CD4-positive, alpha-beta T cell (primary cell): ENCODE measurements at regions not wholly inside any gene's neighbourhood (a gene's known extent, or its start where the extent isn't known, plus 50 kb on each side); places are given as distances from the start of the nearest gene placed in this dataset.

ENCODE experiments used
- ATAC-seq: fragments of 200-7000 bp; cut with Tn5 transposase; one replicate; pipeline ENCODE4 v1.10.0; 2022; ENCODE audit warnings: mild to moderate bottlenecking; ENCODE audit not compliant: poor library complexity
- CTCF ChIA-PET: fragments of 350-600 bp; sonication (Branson Sonifier 250); formaldehyde crosslinking; loops from one replicate; lab custom pipeline; 2021; ENCODE audit warnings: antibody characterized with exemption, inconsistent platforms; lab: Charles Lee
- POLR2A ChIA-PET: fragments of 350-600 bp; sonication (Branson Sonifier 250); formaldehyde crosslinking; loops from one replicate; lab custom pipeline; 2021; ENCODE audit warnings: antibody characterized with exemption, inconsistent platforms; lab: Charles Lee
- DNase-seq, 14 experiments: peaks; one replicate each; pipeline ENCODE4 v3.0.0-alpha.2; 2013 to 2020; ENCODE audit warnings: mixed read lengths in 2 of 14
- H3K27ac ChIP-seq, 2 donors: one replicate each; pipeline versions ENCODE4 v1.5.1 to v1.7.0; 2013; ENCODE audit warnings: low read length in 2 of 2, low read depth in 1 of 2, mild to moderate bottlenecking in 1 of 2
- H3K27me3 ChIP-seq, 2 experiments: 1 replicate in 1 of 2; 2 replicates in 1 of 2; pipeline versions ENCODE4 v1.6.1 to v1.7.0; 2013; ENCODE audit warnings: low read length in 2 of 2, control low read depth in 1 of 2, mild to moderate bottlenecking in 1 of 2, moderate library complexity in 1 of 2; ENCODE audit not compliant: insufficient read depth in 2 of 2, control insufficient read depth in 1 of 2
- H3K36me3 ChIP-seq: one replicate; pipeline ENCODE4 v1.6.1; 2013; ENCODE audit warnings: low read length, control low read depth; ENCODE audit not compliant: insufficient read depth
- H3K4me1 ChIP-seq: one replicate; pipeline ENCODE4 v1.6.1; 2013; ENCODE audit warnings: low read length, control low read depth; ENCODE audit not compliant: insufficient read depth
- H3K4me3 ChIP-seq: one replicate; pipeline ENCODE4 v1.5.1; 2013; ENCODE audit warnings: mild to moderate bottlenecking, low read length, moderate library complexity
- H3K9me3 ChIP-seq, 2 experiments: 1 replicate in 1 of 2; 2 replicates in 1 of 2; pipeline versions ENCODE4 v1.6.1 to v1.7.0; 2013; ENCODE audit warnings: low read length in 2 of 2, mild to moderate bottlenecking in 2 of 2, control low read depth in 1 of 2, moderate library complexity in 1 of 2; ENCODE audit not compliant: control insufficient read depth in 1 of 2, insufficient read depth in 1 of 2
- H3K27ac Mint-ChIP-seq: one replicate; pipeline ENCODE4 v1.8.0; 2020; ENCODE audit warnings: mixed read lengths
- H3K27me3 Mint-ChIP-seq: one replicate; pipeline ENCODE4 v1.8.0; 2021; ENCODE audit warnings: mixed read lengths
- H3K36me3 Mint-ChIP-seq: one replicate; pipeline ENCODE4 v1.8.0; 2021; ENCODE audit warnings: low read depth, mixed read lengths
- H3K4me1 Mint-ChIP-seq: one replicate; pipeline ENCODE4 v1.8.0; 2021; ENCODE audit warnings: low read depth, mixed read lengths
- H3K4me3 Mint-ChIP-seq: one replicate; pipeline ENCODE4 v1.8.0; 2020; ENCODE audit warnings: mild to moderate bottlenecking, mixed read lengths
- H3K9me3 Mint-ChIP-seq: one replicate; pipeline ENCODE4 v1.8.0; 2020; ENCODE audit warnings: mixed read lengths
- CTCF ChIP-seq: fragments of 200-600 bp; IDR thresholded peaks from one replicate; pipeline ENCODE4 v1.8.0; 2022; ENCODE audit warnings: antibody characterized with exemption, mild to moderate bottlenecking
- intact Hi-C, 2 experiments: fragments of 100-400 bp; cut with DNase I in 1 of 2; cut with micrococcal nuclease in 1 of 2; formaldehyde crosslinking; loops; one replicate each; pipeline versions ENCODE4 v1.15.1 to v1.9.0; 2023 to 2025; cut with DNase I, micrococcal nuclease

- no peaks in the 10 kb centered on the region for H3K4me1 ChIP-seq
- H3K4me1 Mint-ChIP-seq = no peaks in the 10 kb centered on the region
- intact Hi-C loops = no loop called here
- H3K36me3 ChIP-seq = no peaks in the 10 kb centered on the region
- ChIA-PET CTCF (interaction anchor here (1.6 kb wide), 1 partner anchor 11 kb away, joined by 3 read pairs; no protein-coding TSS in a partner anchor), POLR2A (no interaction called here)
- no peak overlapping the region for H3K4me3 Mint-ChIP-seq
- H3K4me3 ChIP-seq = no peak overlapping the region
- H3K9me3 Mint-ChIP-seq = no peaks in the 10 kb centered on the region
- H3K27ac Mint-ChIP-seq = no peak overlapping the region
- no peak for ATAC-seq
- no peaks in the 10 kb centered on the region for H3K36me3 Mint-ChIP-seq
- peaks cover 8% of the 10 kb centered on the region for H3K27me3 Mint-ChIP-seq
- no peaks in the 10 kb centered on the region for H3K27me3 ChIP-seq
- no peaks in the 10 kb centered on the region for H3K9me3 ChIP-seq
- no peak for DNase-seq
- no peak for TF ChIP-seq CTCF
- no peak overlapping the region for H3K27ac ChIP-seq
These were observed 117.8 kb downstream of the TES start for GRCh38 chr7:116328161-116328560.

GRCh38 chr7:116329686-116330503 lies 119.6 kb downstream of the TES start:
- Histone ChIP-seq H3K4me1 (no peaks in the 10 kb centered on the region), H3K4me3 (no peak overlapping the region), H3K27me3 (peaks cover 0 to 3% of the 10 kb centered on the region in 2 experiments), H3K27ac (no peak overlapping the region), H3K36me3 (no peaks in the 10 kb centered on the region), H3K9me3 (no peaks in the 10 kb centered on the region)
- ChIA-PET CTCF (interaction anchor here (1.6 kb wide), 1 partner anchor 9 kb away, joined by 3 read pairs; no protein-coding TSS in a partner anchor), POLR2A (no interaction called here)
- DNase-seq (no peak), ATAC-seq (no peak)
- Mint-ChIP-seq H3K4me1 (no peaks in the 10 kb centered on the region), H3K4me3 (no peak overlapping the region), H3K9me3 (no peaks in the 10 kb centered on the region), H3K36me3 (no peaks in the 10 kb centered on the region), H3K27me3 (peaks cover 10% of the 10 kb centered on the region), H3K27ac (no peak overlapping the region)
- TF ChIP-seq CTCF = no peak
- intact Hi-C loops = no loop called here

- Mint-ChIP-seq H3K27me3 (peaks cover 9% of the 10 kb centered on the region), H3K27ac (no peak overlapping the region), H3K9me3 (no peaks in the 10 kb centered on the region), H3K36me3 (no peaks in the 10 kb centered on the region), H3K4me1 (no peaks in the 10 kb centered on the region), H3K4me3 (no peak overlapping the region)
- no peaks in the 10 kb centered on the region for H3K36me3 ChIP-seq
- no peak overlapping the region for H3K27ac ChIP-seq
- no peaks in the 10 kb centered on the region for H3K9me3 ChIP-seq
- no peaks in the 10 kb centered on the region for H3K4me1 ChIP-seq
- no peak overlapping the region for H3K4me3 ChIP-seq
- DNase-seq = no peak
- CTCF ChIA-PET = no interaction called here
- no peak for ATAC-seq
- TF ChIP-seq CTCF = no peak
- POLR2A ChIA-PET = interaction anchor here (0.6 kb wide), 1 partner anchor 9 kb away, joined by 3 read pairs; no protein-coding TSS in a partner anchor
- peaks cover 0 to 3% of the 10 kb centered on the region in 2 experiments for H3K27me3 ChIP-seq
- intact Hi-C loops = no loop called here
These were observed 120.7 kb downstream of the TES start for GRCh38 chr7:116331020-116331419.
